ENCODE measurements at regions not wholly inside any gene's neighbourhood (a gene's known extent, or its start where the extent isn't known, plus 50 kb on each side); places are given as distances from the start of the nearest gene placed in this dataset.

GRCh38 chr2:8144785-8145184 lies 537.1 kb upstream of the ID2 start:
- TF ChIP-seq CTCF (IDR thresholded peaks at IDR 0.05; ENCODE audit: low read depth, low read length, poor library complexity, severe bottlenecking) (no peak), EZH2phosphoT487 (IDR thresholded peaks at IDR 0.05; ENCODE audit: borderline replicate concordance, low read length) (no peak)

All from DOHH2 (cell line).